Endothelial cell (in vitro differentiated cells): ENCODE measurements at regions not wholly inside any gene's neighbourhood (a gene's known extent, or its start where the extent isn't known, plus 50 kb on each side); places are given as distances from the start of the nearest gene placed in this dataset.

Source experiments
- DNase-seq: peaks from one replicate; pipeline ENCODE4 v3.0.0; 2021; ENCODE audit warnings: low spot score
- H3K27ac Mint-ChIP-seq: one replicate; pipeline ENCODE4 v1.8.0; 2021; ENCODE audit warnings: mixed read lengths, inconsistent platforms; ENCODE audit not compliant: unreplicated experiment
- H3K27me3 Mint-ChIP-seq: one replicate; pipeline ENCODE4 v1.8.0; 2021; ENCODE audit warnings: mild to moderate bottlenecking, moderate library complexity, mixed read lengths, inconsistent platforms; ENCODE audit not compliant: unreplicated experiment
- H3K36me3 Mint-ChIP-seq: one replicate; pipeline ENCODE4 v1.8.0; 2021; ENCODE audit warnings: mild to moderate bottlenecking, low read depth, mixed read lengths, inconsistent platforms; ENCODE audit not compliant: unreplicated experiment
- H3K4me1 Mint-ChIP-seq: one replicate; pipeline ENCODE4 v1.8.0; 2021; ENCODE audit warnings: mild to moderate bottlenecking, mixed read lengths, inconsistent platforms; ENCODE audit not compliant: unreplicated experiment
- H3K4me3 Mint-ChIP-seq: one replicate; pipeline ENCODE4 v1.8.0; 2021; ENCODE audit warnings: mild to moderate bottlenecking, mixed read lengths, inconsistent platforms; ENCODE audit not compliant: unreplicated experiment
- H3K9me3 Mint-ChIP-seq: one replicate; pipeline ENCODE4 v1.8.0; 2021; ENCODE audit warnings: mixed read lengths, inconsistent platforms; ENCODE audit not compliant: unreplicated experiment
- CTCF ChIP-seq: fragments of 200-600 bp; sonication (generic); IDR thresholded peaks from one replicate; pipeline ENCODE4 v1.5.0; 2021; ENCODE audit warnings: antibody characterized with exemption; ENCODE audit not compliant: unreplicated experiment

GRCh38 chr16:61382435-61382834 lies 653.8 kb downstream of the CDH8 start:
- Mint-ChIP-seq H3K27me3 (peaks cover 2% of the 10 kb centered on the region), H3K4me1 (no peaks in the 10 kb centered on the region), H3K27ac (no peak overlapping the region), H3K36me3 (no peaks in the 10 kb centered on the region), H3K4me3 (no peak overlapping the region), H3K9me3 (no peaks in the 10 kb centered on the region)
- no peak for DNase-seq
- TF ChIP-seq CTCF: no peak

- Mint-ChIP-seq H3K9me3 (no peaks in the 10 kb centered on the region), H3K4me1 (no peaks in the 10 kb centered on the region), H3K27ac (no peak overlapping the region), H3K36me3 (no peaks in the 10 kb centered on the region), H3K4me3 (no peak overlapping the region), H3K27me3 (no peaks in the 10 kb centered on the region)
- no peak for DNase-seq
- no peak for TF ChIP-seq CTCF
Observed at GRCh38 chr16:61379311-61379710, 656.9 kb downstream of the CDH8 start.

GRCh38 chr16:61374071-61374470 lies 662.2 kb downstream of the CDH8 start:
- TF ChIP-seq CTCF: no peak
- Mint-ChIP-seq H3K4me1 (no peaks in the 10 kb centered on the region), H3K27me3 (peaks cover 2% of the 10 kb centered on the region), H3K36me3 (no peaks in the 10 kb centered on the region), H3K4me3 (no peak overlapping the region), H3K27ac (no peak overlapping the region), H3K9me3 (no peaks in the 10 kb centered on the region)
- DNase-seq: no peak

GRCh38 chr16:61371881-61372280 lies 664.4 kb downstream of the CDH8 start:
- peaks cover 2% of the 10 kb centered on the region for H3K27me3 Mint-ChIP-seq
- H3K4me1 Mint-ChIP-seq: no peaks in the 10 kb centered on the region
- TF ChIP-seq CTCF: no peak
- no peak overlapping the region for H3K27ac Mint-ChIP-seq
- no peaks in the 10 kb centered on the region for H3K36me3 Mint-ChIP-seq
- no peaks in the 10 kb centered on the region for H3K9me3 Mint-ChIP-seq
- DNase-seq: no peak
- no peak overlapping the region for H3K4me3 Mint-ChIP-seq

GRCh38 chr16:61371388-61371787 lies 664.9 kb downstream of the CDH8 start:
- Mint-ChIP-seq H3K4me3 (no peak overlapping the region), H3K27ac (no peak overlapping the region), H3K27me3 (peaks cover 2% of the 10 kb centered on the region), H3K9me3 (no peaks in the 10 kb centered on the region), H3K4me1 (no peaks in the 10 kb centered on the region), H3K36me3 (no peaks in the 10 kb centered on the region)
- DNase-seq: no peak
- no peak for TF ChIP-seq CTCF
